Upper lobe of left lung (tissue), 6 donors: ENCODE measurements at regions not wholly inside any gene's neighbourhood (a gene's known extent, or its start where the extent isn't known, plus 50 kb on each side); places are given as distances from the start of the nearest gene placed in this dataset.

ENCODE experiments used
- ATAC-seq, 2 donors: fragments of 200-7000 bp; cut with Tn5 transposase; one replicate each; pipeline ENCODE4 v1.9.1; 2022; ENCODE audit warnings: mild to moderate bottlenecking in 2 of 2, moderate library complexity in 2 of 2; ENCODE audit not compliant: low FRiP score in 2 of 2
- DNase-seq, 2 donors: peaks; one replicate each; pipeline ENCODE4 v3.0.0-alpha.2; 2019 to 2020
- H3K27ac ChIP-seq, 4 donors: fragments of 200-600 bp; sonication (generic); one replicate each; pipeline ENCODE4 v1.5.1; 2016 to 2019
- H3K27me3 ChIP-seq, 4 donors: fragments of 200-600 bp; sonication (generic); one replicate each; pipeline ENCODE4 v1.5.1; 2017 to 2019
- H3K36me3 ChIP-seq, 4 donors: fragments of 200-600 bp; sonication (generic); one replicate each; pipeline ENCODE4 v1.5.1; 2016 to 2019
- H3K4me1 ChIP-seq, 4 donors: fragments of 200-600 bp; sonication (generic); one replicate each; pipeline ENCODE4 v1.5.1; 2018 to 2019
- H3K4me3 ChIP-seq, 4 donors: fragments of 200-600 bp; sonication (generic); one replicate each; pipeline ENCODE4 v1.5.1; 2017 to 2019; ENCODE audit warnings: mild to moderate bottlenecking in 2 of 4, moderate library complexity in 1 of 4
- H3K9me3 ChIP-seq, 4 donors: fragments of 200-600 bp; sonication (generic); one replicate each; pipeline ENCODE4 v1.5.1; 2018 to 2019
- CTCF ChIP-seq, 6 experiments: fragments of 450-650 bp in 4 of 6; fragments of 200-600 bp in 2 of 6; sonication (generic) in 2 of 6; IDR thresholded peaks; one replicate each; pipeline ENCODE4 v1.5.1; 2016 to 2019; ENCODE audit warnings: antibody characterized with exemption in 6 of 6
- EP300 ChIP-seq, 4 donors: sonication (generic); formaldehyde crosslinking; IDR thresholded peaks; one replicate each; pipeline ENCODE4 v1.5.1; 2017; ENCODE audit warnings: antibody characterized with exemption in 4 of 4, control low read depth in 2 of 4
- POLR2A ChIP-seq, 4 donors: fragments of 450-650 bp; IDR thresholded peaks; one replicate each; pipeline ENCODE4 v1.5.1; 2016 to 2017; ENCODE audit warnings: antibody characterized with exemption in 4 of 4, mild to moderate bottlenecking in 2 of 4
- POLR2AphosphoS5 ChIP-seq, 2 donors: sonication (generic); formaldehyde crosslinking; IDR thresholded peaks; one replicate each; pipeline ENCODE4 v1.5.1; 2017; ENCODE audit warnings: antibody characterized with exemption in 2 of 2
- WGBS, 2 donors: methylation state at CpG; one replicate each; pipeline ENCODE4 v1.1.5; 2017 to 2018; 5-methylcytosine and 5-hydroxymethylcytosine counted together
- donor health status: DM: no; HTN: no; CAD: no; lungs with moderate emphysema.
- donor health status: DM: no; HTN: yes; CAD: no; lungs with severe emphysema.

DNA sequence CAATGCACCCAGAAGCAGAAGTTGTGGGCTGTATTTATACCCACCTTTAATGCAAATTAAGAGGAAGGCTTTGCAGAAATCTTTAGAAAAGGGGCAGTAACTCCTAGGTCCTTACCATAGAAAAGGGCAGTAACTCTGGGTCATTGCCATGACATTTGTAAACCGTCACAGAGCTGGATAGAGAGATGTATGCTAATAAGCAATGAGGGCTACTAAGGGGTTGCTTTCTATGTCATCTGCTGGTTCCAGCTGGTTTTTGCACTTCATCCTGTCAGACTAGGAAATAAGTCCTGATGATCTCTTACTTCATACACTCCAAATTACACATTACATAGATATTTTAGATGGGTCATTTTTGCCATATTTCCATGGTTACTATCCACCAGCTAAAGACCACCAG, 299.1 kb upstream of the TYRP1 start:
- TF ChIP-seq POLR2A (IDR thresholded peaks at IDR 0.05) (no peak), POLR2AphosphoS5 (IDR thresholded peaks at IDR 0.05) (no peak), CTCF (IDR thresholded peaks at IDR 0.05) (no peak), EP300 (IDR thresholded peaks at IDR 0.05) (no peak)
- ATAC-seq (no peak), DNase-seq (no peak)
- 45 to 50% methylated on average over 1 of the region's 1 CpG for WGBS, 2 donors
- H3K27me3 ChIP-seq, result no peaks in the 10 kb centered on the region
- no peaks in the 10 kb centered on the region for H3K36me3 ChIP-seq
- no peaks in the 10 kb centered on the region for H3K4me1 ChIP-seq
- H3K27ac ChIP-seq, result no peak overlapping the region
- H3K4me3 ChIP-seq, result no peak overlapping the region
- no peaks in the 10 kb centered on the region for H3K9me3 ChIP-seq

DNA sequence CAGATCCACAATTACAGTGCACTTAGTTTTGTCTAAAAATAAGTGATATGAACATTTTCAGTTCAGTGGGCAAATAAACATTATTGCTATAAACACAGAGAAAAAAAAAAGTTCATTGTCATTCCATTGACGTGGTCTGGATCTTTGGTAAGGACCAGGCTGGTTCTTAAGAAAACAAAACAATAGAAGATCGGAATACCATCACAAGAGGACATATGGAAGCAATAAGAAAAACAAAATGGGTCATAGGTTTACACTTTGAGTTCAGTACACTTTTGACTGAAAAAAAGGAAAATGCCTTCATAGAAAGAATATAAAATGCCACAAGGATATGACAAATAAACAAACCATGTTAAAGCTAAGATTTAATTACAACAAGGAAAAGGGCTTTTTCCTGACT, 289.5 kb upstream of the TYRP1 start:
- DNase-seq (no peak), ATAC-seq (no peak)
- H3K36me3 ChIP-seq, result no peaks in the 10 kb centered on the region
- TF ChIP-seq POLR2AphosphoS5 (IDR thresholded peaks at IDR 0.05) (no peak), CTCF (IDR thresholded peaks at IDR 0.05) (no peak), POLR2A (IDR thresholded peaks at IDR 0.05) (no peak), EP300 (IDR thresholded peaks at IDR 0.05) (no peak)
- WGBS, 2 donors, result 60 to 66% methylated on average over 2 of the region's 2 CpGs
- H3K27ac ChIP-seq, result no peak overlapping the region
- H3K4me1 ChIP-seq, result no peaks in the 10 kb centered on the region
- H3K9me3 ChIP-seq, result no peaks in the 10 kb centered on the region
- H3K4me3 ChIP-seq, result no peak overlapping the region
- no peaks in the 10 kb centered on the region for H3K27me3 ChIP-seq

GRCh38 chr9:12413986-12414385, 279.2 kb upstream of the TYRP1 start:
- no peaks in the 10 kb centered on the region for H3K9me3 ChIP-seq
- H3K4me1 ChIP-seq, result peaks cover 0 to 4% (median 0%) of the 10 kb centered on the region in 4 donors
- 52 to 61% methylated on average over 2 of the region's 2 CpGs for WGBS, 2 donors
- no peaks in the 10 kb centered on the region for H3K27me3 ChIP-seq
- no peak for TF ChIP-seq POLR2AphosphoS5 (IDR thresholded peaks at IDR 0.05)
- no peak for TF ChIP-seq CTCF (IDR thresholded peaks at IDR 0.05)
- no peak for TF ChIP-seq POLR2A (IDR thresholded peaks at IDR 0.05)
- TF ChIP-seq EP300 (IDR thresholded peaks at IDR 0.05), result no peak
- H3K36me3 ChIP-seq, result no peaks in the 10 kb centered on the region
- ATAC-seq, result no peak
- no peak overlapping the region for H3K4me3 ChIP-seq
- H3K27ac ChIP-seq, result no peak overlapping the region
- no peak for DNase-seq

DNA sequence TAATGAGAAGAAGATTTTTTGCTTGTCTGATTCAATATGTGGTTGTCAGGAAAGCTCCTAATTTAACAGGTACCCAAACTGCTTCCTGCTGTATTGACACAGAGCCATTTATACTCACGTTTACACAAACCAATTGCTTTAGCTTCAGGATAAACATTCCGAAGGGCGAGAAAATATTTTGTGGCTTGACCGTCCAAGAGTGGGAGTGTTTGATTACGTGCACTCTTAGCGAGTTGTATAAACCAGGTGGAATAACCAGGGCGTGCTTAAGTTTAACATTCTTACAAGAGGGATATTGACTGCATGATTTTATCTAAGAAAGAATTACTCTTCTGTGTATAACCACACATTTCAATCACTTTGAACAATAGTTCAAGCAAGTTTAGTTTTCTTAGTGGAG, 278.7 kb upstream of the TYRP1 start:
- H3K4me1 ChIP-seq, result peaks cover 0 to 4% (median 0%) of the 10 kb centered on the region in 4 donors
- H3K4me3 ChIP-seq, result no peak overlapping the region
- no peaks in the 10 kb centered on the region for H3K27me3 ChIP-seq
- DNase-seq (no peak), ATAC-seq (no peak)
- H3K9me3 ChIP-seq, result no peaks in the 10 kb centered on the region
- TF ChIP-seq POLR2A (IDR thresholded peaks at IDR 0.05), result no peak
- TF ChIP-seq POLR2AphosphoS5 (IDR thresholded peaks at IDR 0.05), result no peak
- TF ChIP-seq EP300 (IDR thresholded peaks at IDR 0.05), result no peak
- no peak for TF ChIP-seq CTCF (IDR thresholded peaks at IDR 0.05)
- H3K36me3 ChIP-seq, result no peaks in the 10 kb centered on the region
- WGBS, 2 donors, result 35 to 38% methylated on average over 7 of the region's 7 CpGs
- no peak overlapping the region for H3K27ac ChIP-seq

GRCh38 chr9:12415361-12415760, 277.8 kb upstream of the TYRP1 start:
- Histone ChIP-seq H3K4me3 (no peak overlapping the region), H3K27ac (no peak overlapping the region), H3K27me3 (no peaks in the 10 kb centered on the region), H3K9me3 (no peaks in the 10 kb centered on the region), H3K36me3 (no peaks in the 10 kb centered on the region), H3K4me1 (peaks cover 0 to 4% (median 0%) of the 10 kb centered on the region in 4 donors)
- DNase-seq, result no peak
- no peak for ATAC-seq
- 87% methylated on average over 2 of the region's 2 CpGs for WGBS, 2 donors
- TF ChIP-seq EP300 (IDR thresholded peaks at IDR 0.05) (no peak), POLR2A (IDR thresholded peaks at IDR 0.05) (no peak), CTCF (IDR thresholded peaks at IDR 0.05) (no peak), POLR2AphosphoS5 (IDR thresholded peaks at IDR 0.05) (no peak)
